ENCODE measurements at regions not wholly inside any gene's neighbourhood (a gene's known extent, or its start where the extent isn't known, plus 50 kb on each side); places are given as distances from the start of the nearest gene placed in this dataset.

GRCh38 chr9:95368377-95369160 is 51.1 kb upstream of the FANCC start:
- no peak for TF ChIP-seq CTCF (IDR thresholded peaks at IDR 0.05; ENCODE audit: low read depth, low read length)
- Histone ChIP-seq H3K27me3 (no peaks in the 10 kb centered on the region), H3K4me3 (ENCODE audit: low read depth, low read length) (no peak overlapping the region), H3K9me3 (no peaks in the 10 kb centered on the region), H3K36me3 (no peaks in the 10 kb centered on the region), H3K4me1 (peaks cover 5% of the 10 kb centered on the region)
- DNase-seq = no peak
